ENCODE measurements at regions not wholly inside any gene's neighbourhood (a gene's known extent, or its start where the extent isn't known, plus 50 kb on each side); places are given as distances from the start of the nearest gene placed in this dataset.

- DNase-seq: no peak
These were observed 393.0 kb downstream of the HAPSTR1 start for GRCh38 chr16:9484426-9484825.

DNA sequence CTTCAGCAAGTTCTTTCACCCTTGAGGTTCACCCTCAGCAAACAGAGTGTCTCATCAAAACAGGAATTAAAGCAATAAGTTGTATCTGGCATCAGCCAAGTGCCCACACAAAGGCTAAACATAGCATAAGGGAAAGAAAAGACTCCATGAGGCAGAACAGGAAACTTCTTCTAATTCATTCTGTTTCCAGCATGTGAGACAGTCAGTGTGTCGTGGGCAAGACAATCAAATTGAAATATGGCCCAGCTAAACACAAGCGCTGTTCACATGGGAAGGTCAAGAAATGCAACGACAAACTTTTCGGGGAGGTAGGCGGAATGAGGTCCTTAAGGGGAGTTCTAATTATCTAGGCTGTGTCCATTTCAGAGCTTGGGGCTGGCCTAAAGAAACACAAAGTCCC lies 393.4 kb downstream of the HAPSTR1 start:
- DNase-seq: no peak

DNA sequence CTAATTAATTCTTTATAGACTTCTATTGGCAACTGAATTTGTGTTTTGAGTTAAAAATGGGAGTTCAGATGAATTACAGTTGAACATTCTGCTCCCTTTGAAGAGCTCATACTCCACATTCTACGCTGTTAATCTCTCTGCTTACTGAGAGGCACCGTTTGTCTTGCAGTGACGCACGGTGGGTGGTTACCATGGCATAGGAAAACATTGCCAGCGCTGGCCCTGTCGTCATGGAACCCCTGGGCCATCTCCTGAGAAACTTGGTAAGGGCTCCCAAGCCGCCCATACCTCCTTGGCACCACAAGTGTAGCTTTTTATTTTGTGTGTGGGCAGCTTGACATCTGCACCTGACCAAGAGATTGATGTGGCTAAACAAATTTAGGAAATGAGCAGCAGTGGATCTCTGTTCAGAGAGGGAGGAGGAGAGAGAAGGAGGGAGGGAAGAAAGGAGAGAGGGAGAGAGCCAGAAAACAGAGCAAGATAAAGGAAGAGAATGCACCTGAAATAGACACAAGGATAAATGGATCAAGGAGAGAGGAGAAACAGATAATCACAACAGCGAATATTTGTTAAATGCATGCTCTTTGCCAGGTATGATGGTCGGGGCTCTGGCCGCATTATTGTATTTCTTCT lies 398.5 kb downstream of the HAPSTR1 start:
- DNase-seq: no peak

DNA sequence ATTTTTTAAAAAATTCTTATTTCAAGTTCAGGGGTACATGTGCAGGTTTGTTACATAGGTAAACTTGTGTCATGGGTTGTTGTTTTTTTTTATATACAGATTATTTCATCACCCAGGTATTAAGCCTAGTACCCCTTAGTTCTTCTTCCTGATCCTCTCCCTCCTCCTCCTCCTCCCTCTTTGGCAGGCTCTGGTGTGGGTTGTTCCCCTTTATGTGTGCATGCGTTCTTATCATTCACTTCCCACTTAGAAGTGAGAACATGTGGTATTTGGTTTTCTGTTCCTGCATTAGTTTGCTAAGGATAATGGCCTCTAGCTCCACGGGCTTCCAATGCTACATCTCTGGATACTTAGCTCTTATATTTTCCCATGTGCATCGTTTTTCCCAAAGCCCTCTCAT lies 404.4 kb downstream of the HAPSTR1 start:
- no peak for DNase-seq

DNA sequence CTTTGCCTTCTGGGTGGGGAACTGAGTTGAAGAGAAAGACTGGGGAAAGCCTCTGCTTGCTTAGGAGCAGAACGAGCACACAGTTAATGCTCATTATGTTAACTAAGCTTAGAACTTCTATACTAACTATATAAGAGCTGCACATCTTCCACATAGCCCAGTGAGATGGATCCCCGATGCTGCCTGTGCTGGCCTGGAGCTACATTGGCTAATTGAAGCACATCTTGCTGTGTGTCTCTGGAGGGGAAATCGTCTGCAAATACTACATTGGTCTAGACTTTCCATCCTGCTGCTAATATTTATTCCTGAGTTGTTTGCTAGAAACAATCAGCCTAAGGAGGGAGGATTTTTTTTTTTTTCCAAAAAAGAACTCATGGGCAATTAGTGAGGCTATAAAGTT lies 406.3 kb downstream of the HAPSTR1 start:
- DNase-seq: no peak

GRCh38 chr16:9499941-9500593 lies 408.6 kb downstream of the HAPSTR1 start:
- no peak for DNase-seq

GRCh38 chr16:9500872-9501271 lies 409.4 kb downstream of the HAPSTR1 start:
- no peak for DNase-seq

DNA sequence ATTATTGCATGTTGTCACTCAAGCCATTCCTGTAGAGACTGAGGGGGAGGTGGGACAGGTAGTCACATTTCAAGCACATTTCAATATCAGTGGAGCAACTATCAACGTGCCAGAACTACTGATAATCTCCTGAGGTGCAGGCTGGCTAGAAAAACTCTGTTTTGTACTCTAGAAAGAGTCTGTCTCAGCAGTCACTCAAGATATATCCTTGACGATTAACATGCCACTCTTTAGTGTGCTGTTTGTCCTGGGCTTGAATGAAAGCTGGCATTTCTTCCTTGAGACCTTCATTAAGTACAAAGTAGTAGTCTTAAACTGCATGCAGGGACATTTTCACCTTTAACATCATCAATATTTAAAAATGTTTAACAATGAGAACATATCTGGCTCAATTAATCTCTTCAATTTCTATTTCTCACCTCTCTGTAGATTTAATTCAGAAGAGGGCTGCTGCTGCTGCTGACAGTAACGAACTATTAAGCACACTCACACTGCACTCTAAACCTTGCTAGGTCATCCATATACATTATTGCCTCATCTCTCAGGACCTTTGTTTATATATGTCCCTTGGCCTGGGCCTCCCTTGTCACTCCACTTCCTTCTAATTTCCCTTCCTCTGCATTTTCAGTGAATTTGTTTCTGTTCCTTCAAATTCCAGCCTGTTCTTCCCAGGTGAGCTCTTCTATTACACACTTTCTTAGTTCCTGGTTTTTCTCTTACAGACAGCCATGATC lies 412.0 kb downstream of the HAPSTR1 start:
- DNase-seq: no peak

- DNase-seq: no peak
These were observed 417.0 kb downstream of the HAPSTR1 start for GRCh38 chr16:9508328-9508936.

DNA sequence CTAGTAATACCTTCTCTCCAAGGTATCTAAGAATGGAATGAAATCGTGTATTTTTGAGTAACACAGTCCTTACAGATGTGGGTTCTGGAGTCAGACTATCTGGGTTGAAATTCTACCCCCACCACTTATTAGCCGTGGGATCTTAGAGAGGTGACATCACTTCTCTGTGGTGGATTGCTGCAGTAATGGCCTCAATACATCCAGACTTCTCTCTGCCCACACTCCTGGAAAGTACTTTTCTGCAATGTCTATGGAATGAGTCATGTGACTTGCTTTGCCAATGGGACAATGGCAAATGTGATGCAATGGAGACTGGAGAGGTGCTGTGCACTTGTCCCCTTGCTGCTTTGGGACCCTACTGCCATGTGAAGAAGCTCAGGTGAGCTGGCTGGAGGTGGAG lies 418.2 kb downstream of the HAPSTR1 start:
- DNase-seq: no peak

- DNase-seq: no peak
These were observed 419.9 kb downstream of the HAPSTR1 start for GRCh38 chr16:9511389-9511788.

DNA sequence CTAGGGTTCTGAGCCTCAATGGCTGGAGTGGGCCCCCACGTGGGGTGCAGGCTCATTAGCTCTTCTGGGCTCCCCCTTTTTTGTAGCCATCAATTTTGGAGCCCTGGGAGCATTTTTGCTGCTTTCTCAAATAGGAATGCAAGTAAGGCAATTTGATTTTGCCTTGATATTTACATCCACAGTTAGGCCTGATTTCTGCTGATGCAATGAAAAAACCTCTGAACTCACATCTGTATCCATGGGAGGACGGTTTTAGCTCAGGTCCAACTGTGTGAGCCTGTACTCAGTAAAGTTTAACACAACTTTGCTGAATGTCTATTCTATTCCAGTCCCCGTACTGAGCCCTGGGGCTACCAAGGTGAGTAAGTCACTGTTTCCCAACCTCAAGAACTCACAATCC lies 425.0 kb downstream of the HAPSTR1 start:
- DNase-seq: no peak

DNA sequence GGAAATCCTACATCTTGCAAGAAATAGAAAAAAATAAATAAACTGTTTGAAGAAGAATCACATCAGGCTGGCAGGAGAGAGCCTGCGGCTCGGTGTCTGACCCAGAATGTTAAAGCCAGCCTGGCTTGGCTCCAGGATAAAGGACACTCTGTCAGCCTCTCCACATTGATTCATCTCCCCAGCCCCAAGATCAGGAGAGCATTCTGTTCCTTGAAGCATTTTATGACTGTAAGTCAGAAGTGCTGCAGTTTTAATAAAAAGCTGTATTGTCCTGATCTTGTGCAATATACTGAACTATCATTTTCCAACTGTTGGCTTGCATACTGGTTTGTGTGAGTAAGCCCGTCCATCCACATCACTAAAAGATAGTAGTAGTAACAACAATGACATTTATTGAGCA lies 426.6 kb downstream of the HAPSTR1 start:
- DNase-seq: no peak

GRCh38 chr16:9518581-9518980 lies 427.1 kb downstream of the HAPSTR1 start:
- no peak for DNase-seq

DNA sequence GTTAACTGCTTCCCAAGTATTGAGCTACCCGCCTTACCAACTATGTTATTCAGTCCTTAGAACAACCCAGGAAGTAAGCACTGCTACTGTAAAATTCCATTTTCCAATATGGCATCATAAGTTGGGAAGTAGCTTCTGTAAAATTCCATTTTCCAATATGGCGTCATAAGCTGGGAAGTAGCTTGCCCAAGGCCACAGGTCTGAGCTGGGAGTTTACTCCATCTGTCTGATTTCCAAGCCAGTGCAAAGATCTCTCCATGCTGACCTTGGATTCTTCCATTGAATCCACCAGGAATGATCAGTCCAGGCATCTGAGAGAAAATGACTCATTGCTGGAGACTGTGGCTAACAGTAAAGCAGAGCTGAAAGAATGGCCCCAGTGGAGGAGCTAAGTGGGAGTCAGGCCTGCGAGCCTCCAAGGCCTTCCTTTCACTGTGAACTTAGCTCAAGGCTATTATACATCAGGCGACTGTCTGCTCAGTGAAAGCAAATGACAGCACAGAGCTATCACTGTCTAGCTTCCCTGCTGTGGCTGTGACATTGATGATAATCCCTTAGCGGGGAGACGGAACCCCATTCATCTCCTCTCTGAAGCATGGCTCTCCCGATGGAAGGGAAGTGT lies 430.4 kb downstream of the HAPSTR1 start:
- no peak for DNase-seq

GRCh38 chr16:9522614-9523013 lies 431.2 kb downstream of the HAPSTR1 start:
- no peak for DNase-seq

GRCh38 chr16:9523994-9524393 lies 432.6 kb downstream of the HAPSTR1 start:
- no peak for DNase-seq

DNA sequence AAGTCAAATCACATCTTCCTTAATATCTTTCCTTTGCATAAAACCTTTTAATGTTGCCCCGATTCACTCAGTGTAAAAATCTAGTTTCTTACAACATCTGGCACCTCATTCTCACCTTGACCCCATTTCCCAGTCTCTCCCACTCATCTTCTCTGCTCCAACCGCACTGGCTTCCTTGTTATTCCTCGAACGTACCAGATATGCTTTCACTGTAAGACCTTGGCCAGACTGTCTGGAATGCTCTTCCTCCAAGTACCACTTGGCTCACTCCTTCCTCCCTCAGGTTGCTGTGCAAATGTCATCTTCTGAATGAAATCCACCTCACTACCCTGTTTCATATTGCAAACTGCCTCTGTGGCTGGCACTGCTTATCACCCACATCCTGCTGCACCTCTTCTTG lies 433.6 kb downstream of the HAPSTR1 start:
- no peak for DNase-seq

DNA sequence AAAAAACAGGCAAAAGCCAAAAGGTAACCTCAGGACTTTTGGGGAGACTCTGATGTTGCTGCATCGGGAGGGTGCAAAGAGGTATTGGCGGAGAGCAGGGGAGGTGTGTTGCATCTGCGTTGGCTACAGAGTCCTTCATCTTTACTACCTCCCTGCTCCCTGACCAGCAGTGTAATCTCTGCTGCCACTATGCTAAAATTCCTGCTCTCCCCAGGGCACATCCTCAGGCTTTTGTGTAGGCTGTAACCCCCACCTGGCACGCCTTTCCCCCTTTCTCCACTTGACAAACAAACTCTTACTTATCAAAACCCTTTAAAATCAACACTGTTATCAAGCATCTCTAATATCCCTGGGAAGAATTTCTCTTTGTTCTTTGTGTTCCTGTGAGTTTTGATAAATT lies 435.3 kb downstream of the HAPSTR1 start:
- no peak for DNase-seq

DNA sequence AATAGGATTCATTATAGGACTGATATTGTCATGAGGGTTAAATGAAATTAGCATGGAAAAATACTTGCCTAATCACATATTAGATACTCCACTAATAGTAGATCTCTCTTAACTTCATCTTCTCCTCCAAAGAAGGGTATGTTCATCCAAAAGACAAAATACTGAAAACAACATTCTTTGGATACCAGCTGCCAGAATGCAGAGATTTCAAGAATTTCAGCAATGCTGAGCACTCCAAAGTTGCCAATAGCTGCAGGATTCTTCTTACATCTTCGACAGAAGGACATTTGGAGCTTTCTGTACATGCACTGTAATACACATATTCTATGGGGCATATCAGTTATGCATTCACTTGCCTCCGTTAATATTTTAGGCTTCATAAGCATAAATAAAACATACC lies 436.5 kb downstream of the HAPSTR1 start:
- DNase-seq: no peak

- no peak for DNase-seq
These were observed 437.2 kb downstream of the HAPSTR1 start for GRCh38 chr16:9528511-9529079.

GRCh38 chr16:9533042-9533441 lies 441.6 kb downstream of the HAPSTR1 start:
- no peak for DNase-seq

DNA sequence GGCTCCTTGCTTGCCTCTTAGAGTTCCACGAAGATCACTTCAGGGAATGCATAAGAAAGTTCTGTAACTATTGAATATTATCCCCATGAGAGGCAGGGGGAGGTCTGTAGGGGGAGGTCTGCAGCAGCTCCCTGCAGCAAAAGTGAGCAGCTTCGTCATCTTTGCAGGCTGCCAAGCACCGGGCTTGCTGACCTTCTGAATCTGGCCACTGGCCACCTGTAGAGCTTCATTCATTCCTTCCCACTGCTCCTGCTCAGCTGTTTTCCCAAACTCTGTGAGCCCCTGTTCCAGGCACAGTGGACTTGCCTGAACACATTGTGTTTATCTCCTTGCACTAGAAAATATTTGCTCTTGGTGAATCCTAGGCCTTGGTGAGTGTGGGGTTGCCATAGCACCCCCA lies 443.3 kb downstream of the HAPSTR1 start:
- no peak for DNase-seq

Data from NCI-H2107 (cell line).